H9 (cell line): ENCODE measurements at regions not wholly inside any gene's neighbourhood (a gene's known extent, or its start where the extent isn't known, plus 50 kb on each side); places are given as distances from the start of the nearest gene placed in this dataset.
A peak's percentile ranks its signal among the peaks of the same experiment; 100 is the strongest.

ENCODE experiments used
- DNase-seq: peaks from one replicate; pipeline ENCODE4 v3.0.0-alpha.2; 2017
- H2AFZ ChIP-seq: one replicate; pipeline ENCODE4 v1.6.1; 2013; ENCODE audit warnings: mild to moderate bottlenecking, low read length, control low read depth, moderate library complexity
- H2AK5ac ChIP-seq: 2 replicates; pipeline ENCODE4 v1.6.1; 2013; ENCODE audit warnings: low read length, control low read depth, mixed read lengths; ENCODE audit not compliant: insufficient read length
- H2BK120ac ChIP-seq: one replicate; pipeline ENCODE4 v1.6.1; 2013; ENCODE audit warnings: low read depth, mild to moderate bottlenecking, low read length, control low read depth, inconsistent platforms; ENCODE audit not compliant: poor library complexity, severe bottlenecking
- H2BK12ac ChIP-seq: 2 replicates; pipeline ENCODE4 v1.6.1; 2013; ENCODE audit warnings: low read length, control low read depth, mixed read lengths, low read depth; ENCODE audit not compliant: insufficient read length
- H2BK15ac ChIP-seq: 2 replicates; pipeline ENCODE4 v1.6.1; 2013; ENCODE audit warnings: low read depth, low read length, control low read depth
- H2BK20ac ChIP-seq: one replicate; pipeline ENCODE4 v1.6.1; 2013; ENCODE audit warnings: low read depth, mild to moderate bottlenecking, low read length, control low read depth, inconsistent platforms; ENCODE audit not compliant: poor library complexity, severe bottlenecking
- H2BK5ac ChIP-seq: 2 replicates; pipeline ENCODE4 v1.6.1; 2013; ENCODE audit warnings: low read length, control low read depth, mixed read lengths; ENCODE audit not compliant: insufficient read length
- H3K14ac ChIP-seq: 2 replicates; pipeline ENCODE4 v1.6.1; 2013; ENCODE audit warnings: low read length, control low read depth; ENCODE audit not compliant: insufficient read depth
- H3K18ac ChIP-seq: 2 replicates; pipeline ENCODE4 v1.6.1; 2013; ENCODE audit warnings: low read depth, mild to moderate bottlenecking, mixed read lengths, low read length, control low read depth; ENCODE audit not compliant: insufficient read length
- H3K23ac ChIP-seq: 2 replicates; pipeline ENCODE4 v1.6.1; 2013; ENCODE audit warnings: low read length, control low read depth, mixed read lengths, low read depth; ENCODE audit not compliant: insufficient read length
- H3K23me2 ChIP-seq: 2 replicates; pipeline ENCODE4 v1.6.1; 2013; ENCODE audit warnings: low read depth, mild to moderate bottlenecking, mixed read lengths, low read length, control low read depth; ENCODE audit not compliant: insufficient read length, poor library complexity, severe bottlenecking
- H3K27ac ChIP-seq: 2 replicates; pipeline ENCODE4 v1.5.1; 2013; ENCODE audit warnings: low read length, control low read depth, mixed read lengths, low read depth; ENCODE audit not compliant: insufficient read length
- H3K27me3 ChIP-seq: 2 replicates; pipeline ENCODE4 v1.6.1; 2013; ENCODE audit warnings: low read length, control low read depth, inconsistent platforms; ENCODE audit not compliant: insufficient read depth
- H3K4ac ChIP-seq: 2 replicates; pipeline ENCODE4 v1.6.1; 2013; ENCODE audit warnings: low read depth, mild to moderate bottlenecking, control low read depth, inconsistent platforms, low read length, moderate library complexity
- H3K4me1 ChIP-seq: 2 replicates; pipeline ENCODE4 v1.6.1; 2013; ENCODE audit warnings: low read length, control low read depth, inconsistent platforms; ENCODE audit not compliant: insufficient read depth
- H3K4me2 ChIP-seq: 2 replicates; pipeline ENCODE4 v1.6.1; 2013; ENCODE audit warnings: low read length, control low read depth, mixed read lengths; ENCODE audit not compliant: insufficient read length, insufficient read depth
- H3K56ac ChIP-seq: 2 replicates; pipeline ENCODE4 v1.6.1; 2013; ENCODE audit warnings: low read depth, mild to moderate bottlenecking, mixed read lengths, low read length, control low read depth; ENCODE audit not compliant: insufficient read length
- H3K79me1 ChIP-seq: 2 replicates; pipeline ENCODE4 v1.6.1; 2013; ENCODE audit warnings: low read depth, mild to moderate bottlenecking, moderate library complexity, low read length, control low read depth, inconsistent platforms; ENCODE audit not compliant: insufficient read depth, poor library complexity, severe bottlenecking
- H3K79me2 ChIP-seq: 2 replicates; pipeline ENCODE4 v1.6.1; 2013; ENCODE audit warnings: low read length, control low read depth, inconsistent platforms; ENCODE audit not compliant: insufficient read depth
- H3K9ac ChIP-seq: 2 replicates; pipeline ENCODE4 v1.6.1; 2013; ENCODE audit warnings: low read length, control low read depth, mixed read lengths; ENCODE audit not compliant: insufficient read length; ENCODE audit errors: extremely low read depth
- H3K9me3 ChIP-seq: one replicate; pipeline ENCODE4 v1.6.1; 2013; ENCODE audit warnings: low read depth, low read length, inconsistent platforms; ENCODE audit not compliant: control insufficient read depth
- H3T11ph ChIP-seq: one replicate; pipeline ENCODE4 v1.6.1; 2013; ENCODE audit warnings: mild to moderate bottlenecking, low read length, control low read depth, inconsistent platforms
- H4K20me1 ChIP-seq: one replicate; pipeline ENCODE4 v1.6.1; 2013; ENCODE audit not compliant: control insufficient read depth, insufficient read length, insufficient read depth
- H4K5ac ChIP-seq: 2 replicates; pipeline ENCODE4 v1.6.1; 2013; ENCODE audit warnings: low read depth, mild to moderate bottlenecking, mixed read lengths, low read length, control low read depth; ENCODE audit not compliant: insufficient read length
- H4K8ac ChIP-seq: replicated peaks from 2 replicates; pipeline ENCODE4 v1.6.1; 2013; ENCODE audit warnings: low read length, control low read depth, mixed read lengths, low read depth; ENCODE audit not compliant: insufficient read length
- H4K91ac ChIP-seq: 2 replicates; pipeline ENCODE4 v1.6.1; 2013; ENCODE audit warnings: low read depth, mild to moderate bottlenecking, moderate library complexity, mixed read lengths, low read length, control low read depth; ENCODE audit not compliant: insufficient read length
- H3K27ac Mint-ChIP-seq, 3 experiments: 2 replicates in 2 of 3; 3 replicates in 1 of 3; pipeline ENCODE4 v1.8.0; 2020 to 2021; ENCODE audit warnings: mixed read lengths in 3 of 3, mild to moderate bottlenecking in 1 of 3, moderate library complexity in 1 of 3
- H3K27me3 Mint-ChIP-seq: 2 replicates; pipeline ENCODE4 v1.8.0; 2021; ENCODE audit warnings: low read depth, mild to moderate bottlenecking, moderate library complexity, mixed read lengths
- H3K36me3 Mint-ChIP-seq, 3 experiments: 2 replicates in 2 of 3; 3 replicates in 1 of 3; pipeline ENCODE4 v1.8.0; 2020 to 2021; ENCODE audit warnings: low read depth in 3 of 3, mixed read lengths in 3 of 3; ENCODE audit not compliant: insufficient read depth in 1 of 3
- H3K4me1 Mint-ChIP-seq, 2 experiments: 2 replicates each; pipeline ENCODE4 v1.8.0; 2020; ENCODE audit warnings: mixed read lengths in 2 of 2
- H3K4me3 Mint-ChIP-seq, 2 experiments: 2 replicates in 1 of 2; 3 replicates in 1 of 2; pipeline ENCODE4 v1.8.0; 2020 to 2021; ENCODE audit warnings: mild to moderate bottlenecking in 2 of 2, mixed read lengths in 2 of 2, moderate library complexity in 1 of 2
- H3K9me3 Mint-ChIP-seq, 2 experiments: 2 replicates in 1 of 2; 3 replicates in 1 of 2; pipeline ENCODE4 v1.8.0; 2020; ENCODE audit warnings: mild to moderate bottlenecking in 2 of 2, mixed read lengths in 2 of 2, moderate library complexity in 1 of 2
- CTCF ChIP-seq: fragments of 200-600 bp; sonication (generic); conservative IDR thresholded peaks from 3 replicates; pipeline ENCODE4 v1.8.0; 2021; ENCODE audit warnings: antibody characterized with exemption, mild to moderate bottlenecking
- WGBS: extraction: QIAGEN DNeasy Blood & Tissue Kit; methylation state at CpG from one replicate; pipeline ENCODE4 v1.1.7; 2013; ENCODE audit warnings: missing lambda C conversion rate, low lambda C conversion rate, mixed read lengths; ENCODE audit not compliant: insufficient read length; ENCODE audit errors: extremely low coverage; 5-methylcytosine and 5-hydroxymethylcytosine counted together

- no peak overlapping the region for H3K23ac ChIP-seq
Measured at GRCh38 chr7:110382736-110383135, 708.2 kb upstream of the LRRN3 start.

More at GRCh38 chr7:110382736-110383135, 708.2 kb upstream of the LRRN3 start:
- Histone ChIP-seq H3K27ac (no peak overlapping the region), H4K5ac (no peak overlapping the region), H3K4me1 (no peaks in the 10 kb centered on the region), H3K23me2 (no peaks in the 10 kb centered on the region), H3K56ac (no peak overlapping the region), H2BK15ac (no peak overlapping the region), H3K9me3 (no peaks in the 10 kb centered on the region), H2BK12ac (no peak overlapping the region), H3K9ac (no peak overlapping the region), H2BK5ac (no peak overlapping the region), H3K14ac (no peak overlapping the region), H2BK120ac (no peak overlapping the region), H4K20me1 (no peaks in the 10 kb centered on the region), H2AK5ac (no peak overlapping the region), H3K79me2 (no peaks in the 10 kb centered on the region), H3K4ac (no peak overlapping the region), H4K8ac (no peak overlapping the region), H3T11ph (no peak overlapping the region), H3K27me3 (no peaks in the 10 kb centered on the region), H3K4me2 (no peak overlapping the region), H4K91ac (no peak overlapping the region), H2AFZ (no peak overlapping the region), H3K79me1 (no peaks in the 10 kb centered on the region), H2BK20ac (no peak overlapping the region), H3K18ac (no peak overlapping the region)
- WGBS, result no CpG with 5 or more reads among the region's 6 CpGs
- peak; percentile 42 for DNase-seq
- peaks cover 1% of the 10 kb centered on the region; the same call in 1 of the 2 replicates for H3K27me3 Mint-ChIP-seq
- no peak for TF ChIP-seq CTCF
- 0 out of 7 replicates have a peak, but pooled peaks cover 0 to 2% (median 0%) of the 10 kb centered on the region in 3 experiments for H3K36me3 Mint-ChIP-seq
- H3K27ac Mint-ChIP-seq, result peak overlapping the region in 1 of 3 experiments; percentile 88; a peak in 1 of 7 replicates
- H3K4me3 Mint-ChIP-seq, result no peak overlapping the region
- H3K4me1 Mint-ChIP-seq, result peaks cover 35 to 44% of the 10 kb centered on the region in 2 experiments
- no peaks in the 10 kb centered on the region for H3K9me3 Mint-ChIP-seq
